OCI-LY1 (cell line): ENCODE measurements at regions not wholly inside any gene's neighbourhood (a gene's known extent, or its start where the extent isn't known, plus 50 kb on each side); places are given as distances from the start of the nearest gene placed in this dataset.

ENCODE experiments used
- EZH2 ChIP-seq: fragments of 200-600 bp; sonication (generic), shearing (Covaris generic); IDR thresholded peaks from 2 replicates; pipeline ENCODE4 v1.8.0; 2017; ENCODE audit warnings: borderline replicate concordance, mixed run types, mild to moderate bottlenecking, antibody characterized with exemption, low read length, moderate library complexity, mixed read lengths
- TF ChIP-seq, protein P1 (sequence below): fragments of 200-600 bp; sonication (generic), shearing (Covaris generic); IDR thresholded peaks from 2 replicates; pipeline ENCODE4 v1.5.1; 2017; ENCODE audit warnings: mild to moderate bottlenecking, antibody characterized with exemption, low read length, moderate library complexity, mixed read lengths

DNA sequence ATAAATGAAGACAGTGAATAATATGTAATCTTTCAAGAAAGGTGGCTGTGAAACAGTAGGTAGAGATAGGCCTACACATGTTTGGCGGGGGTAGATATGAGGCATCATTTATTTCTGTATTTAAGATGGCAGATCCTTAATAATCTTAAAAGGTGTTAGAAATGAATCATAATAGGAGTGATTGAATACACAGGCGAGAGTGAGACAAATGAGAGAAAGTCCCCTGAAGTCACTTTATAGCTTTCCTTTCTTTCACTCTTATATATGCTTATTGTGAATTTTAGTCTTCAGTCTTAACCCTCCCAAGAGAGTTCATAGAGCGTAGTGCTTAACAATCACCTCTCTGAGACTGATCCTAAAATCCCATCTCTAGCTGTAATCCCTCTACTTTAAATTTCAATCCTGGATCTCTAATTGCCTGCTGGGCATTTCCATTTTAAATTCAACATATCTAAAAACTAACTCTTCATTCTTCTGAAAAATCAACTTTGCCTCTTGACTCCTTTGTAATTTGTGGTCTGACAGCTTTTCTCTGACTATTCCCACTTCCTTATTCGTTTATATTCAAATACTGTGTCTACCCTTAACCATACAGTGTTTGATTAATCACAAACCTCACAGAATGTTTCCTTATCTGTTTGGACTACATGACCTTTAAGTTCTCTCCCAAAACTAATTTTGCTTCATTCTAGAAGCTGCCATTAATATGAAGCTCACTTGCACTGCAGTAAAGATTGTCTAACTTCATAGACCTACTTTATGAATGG lies 463.7 kb upstream of the FSIP2 start:
- TF ChIP-seq, protein P1, sequence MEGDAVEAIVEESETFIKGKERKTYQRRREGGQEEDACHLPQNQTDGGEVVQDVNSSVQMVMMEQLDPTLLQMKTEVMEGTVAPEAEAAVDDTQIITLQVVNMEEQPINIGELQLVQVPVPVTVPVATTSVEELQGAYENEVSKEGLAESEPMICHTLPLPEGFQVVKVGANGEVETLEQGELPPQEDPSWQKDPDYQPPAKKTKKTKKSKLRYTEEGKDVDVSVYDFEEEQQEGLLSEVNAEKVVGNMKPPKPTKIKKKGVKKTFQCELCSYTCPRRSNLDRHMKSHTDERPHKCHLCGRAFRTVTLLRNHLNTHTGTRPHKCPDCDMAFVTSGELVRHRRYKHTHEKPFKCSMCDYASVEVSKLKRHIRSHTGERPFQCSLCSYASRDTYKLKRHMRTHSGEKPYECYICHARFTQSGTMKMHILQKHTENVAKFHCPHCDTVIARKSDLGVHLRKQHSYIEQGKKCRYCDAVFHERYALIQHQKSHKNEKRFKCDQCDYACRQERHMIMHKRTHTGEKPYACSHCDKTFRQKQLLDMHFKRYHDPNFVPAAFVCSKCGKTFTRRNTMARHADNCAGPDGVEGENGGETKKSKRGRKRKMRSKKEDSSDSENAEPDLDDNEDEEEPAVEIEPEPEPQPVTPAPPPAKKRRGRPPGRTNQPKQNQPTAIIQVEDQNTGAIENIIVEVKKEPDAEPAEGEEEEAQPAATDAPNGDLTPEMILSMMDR: no peak
- no peak for TF ChIP-seq EZH2
